Stimulated activated CD4-positive, alpha-beta T cell treated with anti-CD3 and anti-CD28 coated beads, TNF-alpha, amount 100 ng/mL, for 48 hours (primary cell): ENCODE measurements at regions not wholly inside any gene's neighbourhood (a gene's known extent, or its start where the extent isn't known, plus 50 kb on each side); places are given as distances from the start of the nearest gene placed in this dataset.
"Not testable (repeated sequence)": the region's sequence is repeated elsewhere in the genome, so short reads cannot be mapped to it uniquely, and the experiment has no call there.

Experiments used
- DNase-seq, 3 donors: peaks; one replicate each; pipeline ENCODE4 v3.0.0-alpha.2; 2020; ENCODE audit warnings: low read depth in 3 of 3

GRCh38 chr6:144652292-144652891, 367.3 kb downstream of the UTRN start:
- DNase-seq: no peak

- DNase-seq: no peak
These were observed 368.9 kb downstream of the UTRN start for GRCh38 chr6:144653885-144654505.

GRCh38 chr6:144654506-144654905, 369.4 kb downstream of the UTRN start:
- DNase-seq: no peak

GRCh38 chr6:144655376-144655775, 370.2 kb downstream of the UTRN start:
- DNase-seq: no peak

GRCh38 chr6:144657691-144658090, 372.6 kb downstream of the UTRN start:
- DNase-seq: no peak

- DNase-seq: no peak
These were observed 374.4 kb downstream of the UTRN start for GRCh38 chr6:144659202-144660182.

- DNase-seq: no peak
These were observed 375.5 kb downstream of the UTRN start for GRCh38 chr6:144660561-144661115.

GRCh38 chr6:144661116-144661806, 376.1 kb downstream of the UTRN start:
- no peak for DNase-seq

- DNase-seq: no peak
These were observed 377.8 kb downstream of the UTRN start for GRCh38 chr6:144662812-144663365.

GRCh38 chr6:144664281-144664680, 379.1 kb downstream of the UTRN start:
- no peak for DNase-seq

- DNase-seq: no peak
These were observed 379.8 kb downstream of the UTRN start for GRCh38 chr6:144664947-144665346.

- DNase-seq: no peak
These were observed 380.9 kb downstream of the UTRN start for GRCh38 chr6:144665932-144666450.

GRCh38 chr6:144666781-144667180, 381.6 kb downstream of the UTRN start:
- DNase-seq: no peak

GRCh38 chr6:144667532-144668503, 382.7 kb downstream of the UTRN start:
- DNase-seq: no peak

- not testable (repeated sequence) for DNase-seq
These were observed 385.1 kb downstream of the UTRN start for GRCh38 chr6:144670259-144670658.

GRCh38 chr6:144673807-144674206, 388.7 kb downstream of the UTRN start:
- no peak for DNase-seq

- DNase-seq: peak in 1 of 3 donors; percentile 22
These were observed 390.2 kb downstream of the UTRN start for GRCh38 chr6:144675231-144675861.

GRCh38 chr6:144676310-144676709, 391.2 kb downstream of the UTRN start:
- not testable (repeated sequence) for DNase-seq

- DNase-seq: not testable (repeated sequence)
These were observed 392.1 kb downstream of the UTRN start for GRCh38 chr6:144677263-144677662.
